ENCODE measurements at regions not wholly inside any gene's neighbourhood (a gene's known extent, or its start where the extent isn't known, plus 50 kb on each side); places are given as distances from the start of the nearest gene placed in this dataset.
"Not testable (repeated sequence)": the region's sequence is repeated elsewhere in the genome, so short reads cannot be mapped to it uniquely, and the experiment has no call there.

- POLR2A ChIA-PET; H3K9me3 Mint-ChIP-seq; DNase-seq; CTCF ChIA-PET; H3K27ac Mint-ChIP-seq; H3K27me3 Mint-ChIP-seq; H3K4me1 Mint-ChIP-seq; H3K4me3 Mint-ChIP-seq; H3K36me3 Mint-ChIP-seq (ENCODE audit: low read depth): not testable (repeated sequence)
Observed at GRCh38 chr5:90040082-90040481, 369.5 kb downstream of the CETN3 start.

- Mint-ChIP-seq H3K9me3 (peaks cover 15% of the 10 kb centered on the region), H3K27ac (no peak overlapping the region), H3K36me3 (ENCODE audit: low read depth) (no peaks in the 10 kb centered on the region), H3K27me3 (no peaks in the 10 kb centered on the region), H3K4me1 (no peaks in the 10 kb centered on the region), H3K4me3 (no peak overlapping the region)
- no peak for DNase-seq
- POLR2A ChIA-PET, result no interaction called here
- CTCF ChIA-PET, result no interaction called here
Observed at GRCh38 chr5:90037646-90038045, 371.9 kb downstream of the CETN3 start.

- Mint-ChIP-seq H3K27ac (no peak overlapping the region), H3K4me3 (no peak overlapping the region), H3K4me1 (no peaks in the 10 kb centered on the region), H3K27me3 (no peaks in the 10 kb centered on the region), H3K9me3 (peaks cover 2% of the 10 kb centered on the region), H3K36me3 (ENCODE audit: low read depth) (no peaks in the 10 kb centered on the region)
- CTCF ChIA-PET, result no interaction called here
- POLR2A ChIA-PET, result no interaction called here
- no peak for DNase-seq
Observed at GRCh38 chr5:90022711-90023053, 386.9 kb downstream of the CETN3 start.

GRCh38 chr5:90022002-90022710 is 387.4 kb downstream of the CETN3 start:
- POLR2A ChIA-PET, result no interaction called here
- CTCF ChIA-PET, result no interaction called here
- Mint-ChIP-seq H3K4me3 (no peak overlapping the region), H3K27ac (no peak overlapping the region), H3K4me1 (no peaks in the 10 kb centered on the region), H3K9me3 (peaks cover 2% of the 10 kb centered on the region), H3K36me3 (ENCODE audit: low read depth) (no peaks in the 10 kb centered on the region), H3K27me3 (no peaks in the 10 kb centered on the region)
- DNase-seq, result no peak

GRCh38 chr5:90020575-90021538 is 388.7 kb downstream of the CETN3 start:
- CTCF ChIA-PET, result no interaction called here
- no peaks in the 10 kb centered on the region for H3K36me3 Mint-ChIP-seq (ENCODE audit: low read depth)
- peaks cover 2% of the 10 kb centered on the region for H3K9me3 Mint-ChIP-seq
- no peak overlapping the region for H3K4me3 Mint-ChIP-seq
- DNase-seq, result no peak
- no peaks in the 10 kb centered on the region for H3K27me3 Mint-ChIP-seq
- H3K4me1 Mint-ChIP-seq, result no peaks in the 10 kb centered on the region
- POLR2A ChIA-PET, result no interaction called here
- H3K27ac Mint-ChIP-seq, result no peak overlapping the region

- Mint-ChIP-seq H3K9me3 (peaks cover 2% of the 10 kb centered on the region), H3K4me1 (no peaks in the 10 kb centered on the region), H3K4me3 (no peak overlapping the region), H3K27me3 (no peaks in the 10 kb centered on the region), H3K36me3 (ENCODE audit: low read depth) (no peaks in the 10 kb centered on the region), H3K27ac (no peak overlapping the region)
- no peak for DNase-seq
- ChIA-PET POLR2A (no interaction called here), CTCF (interaction anchor here (0.6 kb wide), 1 partner anchor 380 kb away, joined by 3 read pairs; no protein-coding TSS in a partner anchor)
Observed at GRCh38 chr5:90017239-90017638, 392.3 kb downstream of the CETN3 start.

GRCh38 chr5:90015584-90016018 is 394.0 kb downstream of the CETN3 start:
- Mint-ChIP-seq H3K36me3 (ENCODE audit: low read depth) (no peaks in the 10 kb centered on the region), H3K4me1 (no peaks in the 10 kb centered on the region), H3K9me3 (peaks cover 2% of the 10 kb centered on the region), H3K27ac (no peak overlapping the region), H3K27me3 (no peaks in the 10 kb centered on the region), H3K4me3 (no peak overlapping the region)
- CTCF ChIA-PET, result interaction anchor here (0.7 kb wide), 1 partner anchor 10 kb away, joined by 3 read pairs; no protein-coding TSS in a partner anchor
- no peak for DNase-seq
- POLR2A ChIA-PET, result no interaction called here

GRCh38 chr5:90014420-90014819 is 395.1 kb downstream of the CETN3 start:
- Mint-ChIP-seq H3K9me3 (no peaks in the 10 kb centered on the region), H3K36me3 (ENCODE audit: low read depth) (no peaks in the 10 kb centered on the region), H3K4me3 (no peak overlapping the region), H3K4me1 (no peaks in the 10 kb centered on the region), H3K27ac (no peak overlapping the region), H3K27me3 (no peaks in the 10 kb centered on the region)
- no peak for DNase-seq
- ChIA-PET CTCF (no interaction called here), POLR2A (no interaction called here)

GRCh38 chr5:90000351-90000750 is 409.2 kb downstream of the CETN3 start:
- Mint-ChIP-seq H3K4me1 (no peaks in the 10 kb centered on the region), H3K4me3 (no peak overlapping the region), H3K27ac (no peak overlapping the region), H3K36me3 (ENCODE audit: low read depth) (no peaks in the 10 kb centered on the region), H3K9me3 (no peaks in the 10 kb centered on the region), H3K27me3 (no peaks in the 10 kb centered on the region)
- DNase-seq, result no peak
- ChIA-PET CTCF (no interaction called here), POLR2A (no interaction called here)

- H3K36me3 Mint-ChIP-seq (ENCODE audit: low read depth), result no peaks in the 10 kb centered on the region
- no peaks in the 10 kb centered on the region for H3K4me1 Mint-ChIP-seq
- no peak overlapping the region for H3K27ac Mint-ChIP-seq
- no peak for DNase-seq
- ChIA-PET CTCF (no interaction called here), POLR2A (no interaction called here)
- no peaks in the 10 kb centered on the region for H3K27me3 Mint-ChIP-seq
- H3K9me3 Mint-ChIP-seq, result peaks cover 2% of the 10 kb centered on the region
- no peak overlapping the region for H3K4me3 Mint-ChIP-seq
Observed at GRCh38 chr5:89998519-89999305, 410.8 kb downstream of the CETN3 start.

GRCh38 chr5:89996890-89997289 is 412.7 kb downstream of the CETN3 start:
- POLR2A ChIA-PET, result no interaction called here

GRCh38 chr5:89996335-89996734 is 413.2 kb downstream of the CETN3 start:
- CTCF ChIA-PET, result no interaction called here

More at GRCh38 chr5:89996890-89997289, 412.7 kb downstream of the CETN3 start:
- Mint-ChIP-seq H3K4me1 (no peaks in the 10 kb centered on the region), H3K4me3 (no peak overlapping the region), H3K27ac (no peak overlapping the region), H3K36me3 (ENCODE audit: low read depth) (no peaks in the 10 kb centered on the region), H3K9me3 (peaks cover 2% of the 10 kb centered on the region), H3K27me3 (no peaks in the 10 kb centered on the region)
- CTCF ChIA-PET, result no interaction called here
- no peak for DNase-seq

GRCh38 chr5:89994266-89994665 is 415.3 kb downstream of the CETN3 start:
- CTCF ChIA-PET, result no interaction called here
- no peaks in the 10 kb centered on the region for H3K27me3 Mint-ChIP-seq
- H3K27ac Mint-ChIP-seq, result no peak overlapping the region
- POLR2A ChIA-PET, result no interaction called here
- H3K4me3 Mint-ChIP-seq, result no peak overlapping the region
- no peaks in the 10 kb centered on the region for H3K4me1 Mint-ChIP-seq
- H3K9me3 Mint-ChIP-seq, result peaks cover 2% of the 10 kb centered on the region
- H3K36me3 Mint-ChIP-seq (ENCODE audit: low read depth), result no peaks in the 10 kb centered on the region
- no peak for DNase-seq

More at GRCh38 chr5:89996335-89996734, 413.2 kb downstream of the CETN3 start:
- Mint-ChIP-seq H3K36me3 (ENCODE audit: low read depth) (no peaks in the 10 kb centered on the region), H3K9me3 (peaks cover 2% of the 10 kb centered on the region), H3K27ac (no peak overlapping the region), H3K4me1 (no peaks in the 10 kb centered on the region), H3K27me3 (no peaks in the 10 kb centered on the region), H3K4me3 (no peak overlapping the region)
- POLR2A ChIA-PET, result no interaction called here
- no peak for DNase-seq
